ENCODE measurements at regions not wholly inside any gene's neighbourhood (a gene's known extent, or its start where the extent isn't known, plus 50 kb on each side); places are given as distances from the start of the nearest gene placed in this dataset.
A peak's percentile ranks its signal among the peaks of the same experiment; 100 is the strongest.

- TF ChIP-seq CTCF (IDR thresholded peaks at IDR 0.05) = no peak
- Histone ChIP-seq H3K27me3 (no peaks in the 10 kb centered on the region), H3K4me3 (no peak overlapping the region), H3K9me3 (no peaks in the 10 kb centered on the region), H3K4me1 (no peaks in the 10 kb centered on the region), H3K27ac (no peak overlapping the region), H3K36me3 (no peaks in the 10 kb centered on the region)
- DNase-seq = no peak
- intact Hi-C loops (cut with DNase I) = no loop called here
- ATAC-seq = no peak
Measured at GRCh38 chr12:125470838-125471783, 405.9 kb downstream of the AACS start.

GRCh38 chr12:125473501-125473900, 408.3 kb downstream of the AACS start:
- no peaks in the 10 kb centered on the region for H3K9me3 ChIP-seq
- no peaks in the 10 kb centered on the region for H3K4me1 ChIP-seq
- no peak for TF ChIP-seq CTCF (IDR thresholded peaks at IDR 0.05)
- intact Hi-C loops (cut with DNase I) = no loop called here
- ATAC-seq (no peak), DNase-seq (no peak)
- no peaks in the 10 kb centered on the region for H3K27me3 ChIP-seq
- H3K27ac ChIP-seq = no peak overlapping the region
- no peaks in the 10 kb centered on the region for H3K36me3 ChIP-seq
- H3K4me3 ChIP-seq = no peak overlapping the region

GRCh38 chr12:125487336-125487735, 422.1 kb downstream of the AACS start:
- Histone ChIP-seq H3K27me3 (no peaks in the 10 kb centered on the region), H3K4me3 (no peak overlapping the region), H3K27ac (no peak overlapping the region), H3K9me3 (no peaks in the 10 kb centered on the region), H3K4me1 (no peaks in the 10 kb centered on the region), H3K36me3 (no peaks in the 10 kb centered on the region)
- intact Hi-C loops (cut with DNase I) = no loop called here
- TF ChIP-seq CTCF (IDR thresholded peaks at IDR 0.05) = no peak
- DNase-seq (no peak), ATAC-seq (no peak)

- Histone ChIP-seq H3K4me3 (no peak overlapping the region), H3K36me3 (no peaks in the 10 kb centered on the region), H3K27ac (no peak overlapping the region), H3K4me1 (no peaks in the 10 kb centered on the region), H3K9me3 (no peaks in the 10 kb centered on the region), H3K27me3 (no peaks in the 10 kb centered on the region)
- no peak for DNase-seq
- TF ChIP-seq CTCF (IDR thresholded peaks at IDR 0.05) = no peak
- intact Hi-C loops (cut with DNase I) = no loop called here
- ATAC-seq = no peak
Measured at GRCh38 chr12:125491553-125491952, 426.3 kb downstream of the AACS start.

- Histone ChIP-seq H3K4me1 (no peaks in the 10 kb centered on the region), H3K36me3 (no peaks in the 10 kb centered on the region), H3K27me3 (no peaks in the 10 kb centered on the region), H3K9me3 (no peaks in the 10 kb centered on the region), H3K4me3 (no peak overlapping the region), H3K27ac (no peak overlapping the region)
- intact Hi-C loops (cut with DNase I) = no loop called here
- ATAC-seq (peak; percentile 39), DNase-seq (no peak)
- TF ChIP-seq CTCF (IDR thresholded peaks at IDR 0.05) = no peak
Measured at GRCh38 chr12:125492354-125493270, 427.4 kb downstream of the AACS start.

All from upper lobe of right lung (tissue), 1 donor.